ENCODE measurements at regions not wholly inside any gene's neighbourhood (a gene's known extent, or its start where the extent isn't known, plus 50 kb on each side); places are given as distances from the start of the nearest gene placed in this dataset.

DNA sequence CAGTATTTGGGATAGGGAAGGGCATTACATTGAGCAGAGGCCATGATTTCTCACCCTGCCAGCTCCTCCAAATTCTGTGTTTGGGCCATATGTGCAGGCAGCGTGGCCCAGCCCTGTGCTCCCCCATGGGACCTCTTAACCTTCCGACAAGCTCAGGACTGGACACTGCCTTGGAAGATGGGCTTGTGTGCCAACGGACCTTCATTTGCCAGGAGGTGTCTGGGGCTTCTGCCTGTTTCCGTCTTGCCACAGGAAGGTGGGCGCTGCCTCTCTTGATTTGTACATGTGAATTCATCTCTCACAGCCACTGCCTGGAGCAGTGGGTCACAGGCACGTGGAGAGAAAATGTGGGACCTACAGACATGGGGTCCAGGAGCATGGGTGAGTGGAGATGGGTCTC lies 272.6 kb downstream of the CCSER2 start:
- TF ChIP-seq, protein P1, sequence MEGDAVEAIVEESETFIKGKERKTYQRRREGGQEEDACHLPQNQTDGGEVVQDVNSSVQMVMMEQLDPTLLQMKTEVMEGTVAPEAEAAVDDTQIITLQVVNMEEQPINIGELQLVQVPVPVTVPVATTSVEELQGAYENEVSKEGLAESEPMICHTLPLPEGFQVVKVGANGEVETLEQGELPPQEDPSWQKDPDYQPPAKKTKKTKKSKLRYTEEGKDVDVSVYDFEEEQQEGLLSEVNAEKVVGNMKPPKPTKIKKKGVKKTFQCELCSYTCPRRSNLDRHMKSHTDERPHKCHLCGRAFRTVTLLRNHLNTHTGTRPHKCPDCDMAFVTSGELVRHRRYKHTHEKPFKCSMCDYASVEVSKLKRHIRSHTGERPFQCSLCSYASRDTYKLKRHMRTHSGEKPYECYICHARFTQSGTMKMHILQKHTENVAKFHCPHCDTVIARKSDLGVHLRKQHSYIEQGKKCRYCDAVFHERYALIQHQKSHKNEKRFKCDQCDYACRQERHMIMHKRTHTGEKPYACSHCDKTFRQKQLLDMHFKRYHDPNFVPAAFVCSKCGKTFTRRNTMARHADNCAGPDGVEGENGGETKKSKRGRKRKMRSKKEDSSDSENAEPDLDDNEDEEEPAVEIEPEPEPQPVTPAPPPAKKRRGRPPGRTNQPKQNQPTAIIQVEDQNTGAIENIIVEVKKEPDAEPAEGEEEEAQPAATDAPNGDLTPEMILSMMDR (conservative IDR thresholded peaks at IDR 0.05; ENCODE audit: low read depth, low read length) = no peak
- TF ChIP-seq EZH2 (IDR thresholded peaks at IDR 0.05; ENCODE audit: borderline replicate concordance, low read depth, low read length, poor library complexity, severe bottlenecking) = no peak
